Stimulated activated CD4-positive, alpha-beta T cell treated with anti-CD3 and anti-CD28 coated beads, Interleukin-1b, Interleukin-23, amount 100 ng/mL, for 48 hours (primary cell): ENCODE measurements at regions not wholly inside any gene's neighbourhood (a gene's known extent, or its start where the extent isn't known, plus 50 kb on each side); places are given as distances from the start of the nearest gene placed in this dataset.

Experiments
- DNase-seq: peaks from one replicate; pipeline ENCODE4 v3.0.0-alpha.2; 2020

- no peak for DNase-seq
Observed at GRCh38 chr4:8796096-8796495, 75.5 kb downstream of the HMX1 start.

- DNase-seq = no peak
Observed at GRCh38 chr4:8795140-8795539, 76.5 kb downstream of the HMX1 start.

DNA sequence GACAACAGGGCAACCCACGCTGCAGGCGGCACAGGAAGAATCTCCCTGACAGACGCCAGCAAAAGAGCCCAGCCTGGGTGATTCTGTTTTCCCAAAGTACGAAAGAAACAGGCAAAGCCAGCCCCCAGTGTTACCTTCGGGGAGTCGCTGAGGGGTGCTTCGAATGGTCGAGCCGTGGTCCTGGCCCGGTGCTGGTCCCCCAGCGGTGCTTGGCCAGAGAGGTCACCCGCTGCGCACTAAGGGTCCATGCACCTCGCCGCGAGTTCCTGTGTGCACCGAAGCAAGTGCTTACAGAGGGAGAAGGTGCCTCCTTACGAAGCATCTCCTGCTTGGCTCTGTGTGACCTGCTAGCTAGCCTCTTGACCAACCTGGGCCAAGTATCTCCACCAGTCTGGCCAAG lies 77.1 kb downstream of the HMX1 start:
- no peak for DNase-seq

DNA sequence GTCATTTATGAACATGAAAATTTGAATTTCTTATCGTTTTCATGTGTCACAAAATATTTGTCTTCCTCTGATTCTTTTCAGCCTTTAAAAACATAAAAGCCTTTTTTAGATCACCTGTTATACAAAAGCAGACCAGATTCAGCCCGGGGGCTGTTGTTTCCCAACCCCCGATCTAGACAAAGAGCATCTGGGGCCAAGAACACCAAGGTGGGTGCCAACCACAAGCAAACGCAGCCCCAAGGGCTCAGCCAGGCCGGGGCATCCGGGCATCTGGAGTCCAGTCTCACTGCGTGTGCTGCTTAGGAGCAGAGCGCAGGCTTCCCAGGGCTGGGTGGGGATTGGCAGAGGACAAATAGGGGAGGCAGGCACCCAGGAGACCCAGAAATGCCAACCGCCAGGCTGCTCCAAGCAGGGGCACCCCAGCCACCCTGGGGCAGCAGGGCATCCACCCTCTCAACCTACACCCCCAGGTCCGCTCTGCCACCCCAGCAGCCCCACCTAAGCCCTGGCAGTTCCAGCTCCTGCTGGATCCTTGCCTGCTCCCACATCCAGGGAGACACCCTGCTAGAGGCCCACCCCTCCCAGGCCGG lies 78.0 kb downstream of the HMX1 start:
- DNase-seq = no peak

- DNase-seq = no peak
Observed at GRCh38 chr4:8792491-8792890, 79.1 kb downstream of the HMX1 start.

DNA sequence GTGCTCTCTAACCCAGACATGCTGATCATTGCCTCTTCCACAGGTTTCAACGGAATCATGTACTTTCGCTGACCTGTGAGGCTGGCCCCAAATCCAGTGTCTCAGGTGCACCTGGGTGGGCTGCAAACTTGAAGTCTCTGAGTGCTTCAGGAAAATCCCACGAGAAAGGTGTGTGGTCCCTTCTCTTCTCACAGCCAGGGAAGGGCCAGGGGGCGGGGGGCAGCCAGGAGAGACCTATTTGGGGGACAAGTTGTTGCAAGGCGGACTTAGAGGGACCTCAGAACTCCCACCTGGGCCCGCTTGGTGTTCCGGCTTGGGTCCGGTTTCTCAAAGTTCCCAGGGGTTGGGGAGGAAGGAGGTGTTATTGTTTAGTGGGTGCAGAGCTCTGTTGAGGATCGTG lies 80.0 kb downstream of the HMX1 start:
- no peak for DNase-seq

GRCh38 chr4:8790749-8791148 lies 80.9 kb downstream of the HMX1 start:
- DNase-seq = no peak

- DNase-seq = no peak
Observed at GRCh38 chr4:8788174-8788573, 83.5 kb downstream of the HMX1 start.

GRCh38 chr4:8786166-8786565 lies 85.5 kb downstream of the HMX1 start:
- no peak for DNase-seq

DNA sequence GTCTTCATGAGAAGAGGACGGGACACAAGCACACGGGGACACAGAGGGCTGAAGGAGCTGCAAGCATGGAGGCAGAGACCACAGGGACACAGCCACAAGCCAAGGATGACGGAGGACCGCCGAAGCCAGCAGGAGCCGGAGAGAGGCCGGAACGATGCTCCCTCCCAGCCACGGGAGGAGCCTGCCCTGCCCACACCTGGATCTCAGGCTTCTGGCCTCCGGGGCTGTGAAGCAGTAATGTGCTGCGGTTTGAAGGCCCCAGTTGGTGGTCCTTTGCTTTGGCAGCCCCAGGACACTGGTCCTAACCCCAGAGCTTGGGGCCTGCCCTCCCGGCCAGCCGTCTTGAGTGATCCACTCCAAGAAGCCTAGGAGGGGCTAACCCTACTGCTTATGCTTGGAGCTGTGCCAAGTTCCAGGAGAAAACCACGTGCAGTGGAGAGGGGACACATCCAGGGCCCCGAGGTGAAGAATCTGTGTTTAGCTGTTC lies 85.9 kb downstream of the HMX1 start:
- no peak for DNase-seq

GRCh38 chr4:8783736-8784135 lies 87.9 kb downstream of the HMX1 start:
- no peak for DNase-seq

- no peak for DNase-seq
Observed at GRCh38 chr4:8782135-8782534, 89.5 kb downstream of the HMX1 start.

DNA sequence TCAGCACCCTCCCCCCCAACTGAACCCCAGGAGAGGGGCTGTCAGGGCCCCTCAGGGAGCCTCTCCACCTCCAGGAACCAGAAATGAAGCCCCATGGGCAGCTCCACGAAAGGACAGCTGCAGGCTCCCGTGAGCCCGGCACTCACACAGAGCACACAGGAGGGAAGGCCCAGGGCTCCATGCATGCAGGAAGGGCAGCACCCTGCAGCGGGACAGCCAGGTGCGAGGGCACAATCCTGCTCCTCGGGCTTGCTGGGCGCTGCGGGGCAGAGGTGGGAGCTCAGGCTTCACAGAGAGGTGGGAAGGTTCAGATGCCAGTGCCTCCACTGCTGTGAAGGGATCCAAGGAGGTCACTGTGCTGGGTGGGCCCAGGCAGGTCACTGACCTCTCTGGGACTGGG lies 90.0 kb downstream of the HMX1 start:
- no peak for DNase-seq

GRCh38 chr4:8780596-8781368 lies 90.9 kb downstream of the HMX1 start:
- DNase-seq = no peak

DNA sequence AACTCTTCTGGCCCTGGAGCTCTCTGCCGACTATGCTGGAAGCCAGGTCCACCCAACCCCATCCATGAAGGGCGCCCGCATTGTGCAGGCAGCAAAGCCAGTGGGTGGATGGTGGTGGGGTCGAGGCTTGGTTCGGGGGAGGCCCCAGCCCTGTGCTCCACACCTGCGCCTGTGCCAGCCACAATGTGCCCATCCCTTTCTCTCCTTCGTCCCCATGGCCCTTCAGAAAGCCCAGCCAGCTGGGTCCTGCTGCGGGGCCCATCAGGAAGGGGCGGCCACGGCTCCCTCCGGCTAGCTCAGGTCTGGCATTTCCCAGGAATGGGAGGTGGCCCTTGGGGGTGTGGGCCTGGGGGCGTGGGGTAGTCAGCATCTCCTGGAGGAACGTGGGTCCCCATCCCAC lies 91.6 kb downstream of the HMX1 start:
- no peak for DNase-seq

- DNase-seq = no peak
Observed at GRCh38 chr4:8779490-8779932, 92.1 kb downstream of the HMX1 start.

- DNase-seq = no peak
Observed at GRCh38 chr4:8778760-8779159, 92.9 kb downstream of the HMX1 start.

DNA sequence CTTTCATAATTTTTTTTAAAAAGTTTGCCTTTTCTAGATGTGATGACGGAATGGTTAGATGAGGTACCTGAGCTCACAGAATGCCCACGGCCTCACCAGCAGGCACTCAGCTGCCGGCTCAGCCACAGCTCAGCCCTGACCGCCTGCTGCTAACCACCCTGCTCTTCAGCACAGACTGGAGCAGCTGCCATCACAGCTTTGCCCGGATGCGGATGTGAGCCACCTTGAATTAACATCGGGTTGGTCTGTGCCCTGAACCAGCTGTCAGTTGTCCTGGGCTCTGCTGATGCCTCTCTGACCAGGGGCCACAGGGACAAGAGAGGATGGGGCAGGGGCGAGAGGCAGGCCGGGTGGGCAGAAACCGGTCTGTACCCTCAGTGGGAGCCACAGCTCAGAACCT lies 93.3 kb downstream of the HMX1 start:
- DNase-seq = no peak

DNA sequence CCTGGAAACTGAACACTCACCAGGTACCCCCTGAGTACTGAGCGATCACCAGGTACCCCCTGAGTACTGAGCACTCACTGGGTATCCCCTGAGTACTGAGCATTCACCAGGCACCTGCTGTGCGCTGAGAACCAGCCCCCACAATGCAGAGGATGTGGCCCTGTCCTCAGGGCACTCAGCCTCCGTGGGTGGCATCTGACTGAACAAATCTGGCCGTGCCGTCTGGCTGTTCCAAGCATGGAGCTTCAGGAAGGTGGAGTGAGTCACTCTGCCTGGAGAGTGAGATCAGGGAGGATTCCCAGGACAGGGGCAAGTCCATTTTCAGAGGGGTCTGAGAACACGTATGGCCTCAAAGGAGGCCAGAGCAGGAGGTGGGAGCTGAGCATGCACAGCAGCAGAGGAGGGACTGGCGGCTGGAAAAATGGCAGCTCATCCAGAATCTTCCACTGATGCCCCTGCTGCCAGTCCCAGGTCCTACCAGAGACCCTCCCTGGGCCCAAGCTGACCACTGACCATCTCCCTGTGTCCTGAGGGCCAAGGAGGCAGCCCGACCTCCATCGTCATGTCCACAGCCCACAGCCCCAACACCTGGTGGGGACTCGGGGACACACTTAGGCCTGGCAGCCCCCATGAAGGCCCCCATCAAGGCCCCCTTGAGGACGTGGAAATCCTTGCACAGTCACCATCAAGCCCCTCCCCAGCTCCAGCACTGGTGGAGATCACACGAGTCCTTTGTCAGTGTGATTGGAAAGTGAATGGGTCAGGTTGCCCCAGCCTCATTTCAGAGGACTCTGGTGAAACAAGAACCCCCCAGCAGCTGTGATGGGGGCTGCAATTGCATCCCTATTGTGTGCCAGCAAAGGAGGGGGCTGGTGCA lies 94.1 kb downstream of the HMX1 start:
- no peak for DNase-seq

DNA sequence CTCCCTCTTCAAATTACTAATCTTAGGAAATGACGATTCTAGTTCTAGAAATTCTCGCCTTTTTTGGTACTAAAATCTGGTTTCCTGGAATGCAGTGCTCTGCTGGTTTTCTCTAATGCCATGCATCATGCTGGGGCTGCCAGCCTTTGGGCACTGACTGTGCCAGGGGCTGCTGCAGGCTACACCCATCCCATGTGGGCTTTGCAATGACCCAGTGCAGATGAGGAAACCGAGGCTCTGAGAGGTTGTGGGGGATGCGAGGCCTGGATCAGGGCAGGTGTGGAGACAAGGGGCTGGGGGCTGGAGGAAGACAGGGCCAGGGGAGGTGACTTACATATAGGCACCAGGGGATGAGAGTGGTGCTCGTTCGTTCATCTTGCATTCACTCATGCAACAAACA lies 95.3 kb downstream of the HMX1 start:
- DNase-seq = no peak

GRCh38 chr4:8775751-8776355 lies 95.8 kb downstream of the HMX1 start:
- no peak for DNase-seq

DNA sequence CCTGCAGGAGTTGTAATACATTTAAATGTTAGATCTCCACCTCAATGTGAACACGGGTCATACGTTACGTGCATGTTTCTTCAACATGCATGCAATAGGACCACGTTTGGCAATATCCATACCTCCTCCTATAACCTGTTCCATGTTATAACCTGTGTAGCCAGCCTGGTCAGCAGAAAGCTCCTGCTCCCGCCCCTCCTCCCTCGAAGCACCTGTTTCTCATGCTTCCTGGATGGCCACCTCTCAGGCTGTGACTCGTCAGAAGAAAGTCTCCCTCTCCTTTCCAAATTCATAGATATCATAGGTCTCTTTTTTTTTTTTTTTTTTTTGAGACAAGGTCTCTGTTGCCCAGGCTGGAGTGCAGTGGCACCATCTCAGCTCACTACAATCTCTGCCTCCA lies 96.5 kb downstream of the HMX1 start:
- DNase-seq = no peak

DNA sequence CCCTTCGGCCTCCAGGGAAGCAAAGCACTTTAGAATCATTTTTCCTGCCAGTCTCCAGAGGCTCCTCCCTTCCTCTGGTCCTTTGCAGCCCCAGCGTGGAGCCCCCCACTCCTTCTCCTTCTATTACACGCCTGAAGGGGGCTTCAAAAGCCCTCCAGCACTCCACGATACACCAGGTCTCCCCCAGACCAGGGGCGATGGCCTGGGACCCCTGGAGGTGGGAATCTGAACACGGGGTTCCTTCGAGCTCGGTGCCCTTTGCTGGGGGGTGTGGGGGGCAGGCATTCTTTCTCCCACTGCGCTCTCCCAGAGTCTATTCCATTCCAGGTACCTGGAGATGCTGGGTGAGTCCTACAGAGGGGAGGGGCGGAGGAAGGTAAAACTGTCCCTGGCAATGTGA lies 97.6 kb downstream of the HMX1 start:
- no peak for DNase-seq
